Gastroesophageal sphincter (tissue), 3 donors: ENCODE measurements at regions not wholly inside any gene's neighbourhood (a gene's known extent, or its start where the extent isn't known, plus 50 kb on each side); places are given as distances from the start of the nearest gene placed in this dataset.

Experiments
- POLR2A ChIP-seq, 2 donors: fragments of 450-650 bp; IDR thresholded peaks; one replicate each; pipeline ENCODE4 v1.6.1; 2017; ENCODE audit warnings: antibody characterized with exemption in 2 of 2, mild to moderate bottlenecking in 2 of 2, moderate library complexity in 1 of 2
- TF ChIP-seq, protein P1 (sequence below), 4 experiments: fragments of 200-600 bp in 2 of 4; fragments of 450-650 bp in 2 of 4; sonication (generic) in 1 of 4; IDR thresholded peaks; one replicate each; pipeline ENCODE4 v1.5.1; 2017 to 2019; ENCODE audit warnings: antibody characterized with exemption in 4 of 4, mild to moderate bottlenecking in 2 of 4, moderate library complexity in 2 of 4

DNA sequence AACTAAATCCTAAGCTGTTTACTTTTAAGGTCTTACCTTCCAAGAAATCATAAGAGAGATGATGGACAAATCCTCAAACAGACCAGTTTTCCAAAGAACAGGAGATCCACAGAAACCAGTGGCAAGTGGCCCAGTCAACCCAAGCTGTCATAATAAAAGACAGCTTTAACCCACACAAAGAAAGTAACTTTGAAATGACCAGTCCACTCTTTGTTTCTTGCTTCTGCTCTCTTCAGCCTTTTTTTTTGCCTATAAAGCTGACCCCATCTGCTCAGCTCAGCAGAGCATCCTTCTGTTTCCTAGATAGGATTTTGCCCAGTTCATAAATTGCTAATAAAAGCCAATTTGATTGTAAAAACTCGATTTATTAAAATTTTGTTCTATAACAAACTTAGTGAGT lies 299.4 kb downstream of the OXSM start:
- TF ChIP-seq POLR2A (IDR thresholded peaks at IDR 0.05) = no peak
- TF ChIP-seq, protein P1, sequence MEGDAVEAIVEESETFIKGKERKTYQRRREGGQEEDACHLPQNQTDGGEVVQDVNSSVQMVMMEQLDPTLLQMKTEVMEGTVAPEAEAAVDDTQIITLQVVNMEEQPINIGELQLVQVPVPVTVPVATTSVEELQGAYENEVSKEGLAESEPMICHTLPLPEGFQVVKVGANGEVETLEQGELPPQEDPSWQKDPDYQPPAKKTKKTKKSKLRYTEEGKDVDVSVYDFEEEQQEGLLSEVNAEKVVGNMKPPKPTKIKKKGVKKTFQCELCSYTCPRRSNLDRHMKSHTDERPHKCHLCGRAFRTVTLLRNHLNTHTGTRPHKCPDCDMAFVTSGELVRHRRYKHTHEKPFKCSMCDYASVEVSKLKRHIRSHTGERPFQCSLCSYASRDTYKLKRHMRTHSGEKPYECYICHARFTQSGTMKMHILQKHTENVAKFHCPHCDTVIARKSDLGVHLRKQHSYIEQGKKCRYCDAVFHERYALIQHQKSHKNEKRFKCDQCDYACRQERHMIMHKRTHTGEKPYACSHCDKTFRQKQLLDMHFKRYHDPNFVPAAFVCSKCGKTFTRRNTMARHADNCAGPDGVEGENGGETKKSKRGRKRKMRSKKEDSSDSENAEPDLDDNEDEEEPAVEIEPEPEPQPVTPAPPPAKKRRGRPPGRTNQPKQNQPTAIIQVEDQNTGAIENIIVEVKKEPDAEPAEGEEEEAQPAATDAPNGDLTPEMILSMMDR (IDR thresholded peaks at IDR 0.05) = no peak
